ENCODE measurements at regions not wholly inside any gene's neighbourhood (a gene's known extent, or its start where the extent isn't known, plus 50 kb on each side); places are given as distances from the start of the nearest gene placed in this dataset.

DNA sequence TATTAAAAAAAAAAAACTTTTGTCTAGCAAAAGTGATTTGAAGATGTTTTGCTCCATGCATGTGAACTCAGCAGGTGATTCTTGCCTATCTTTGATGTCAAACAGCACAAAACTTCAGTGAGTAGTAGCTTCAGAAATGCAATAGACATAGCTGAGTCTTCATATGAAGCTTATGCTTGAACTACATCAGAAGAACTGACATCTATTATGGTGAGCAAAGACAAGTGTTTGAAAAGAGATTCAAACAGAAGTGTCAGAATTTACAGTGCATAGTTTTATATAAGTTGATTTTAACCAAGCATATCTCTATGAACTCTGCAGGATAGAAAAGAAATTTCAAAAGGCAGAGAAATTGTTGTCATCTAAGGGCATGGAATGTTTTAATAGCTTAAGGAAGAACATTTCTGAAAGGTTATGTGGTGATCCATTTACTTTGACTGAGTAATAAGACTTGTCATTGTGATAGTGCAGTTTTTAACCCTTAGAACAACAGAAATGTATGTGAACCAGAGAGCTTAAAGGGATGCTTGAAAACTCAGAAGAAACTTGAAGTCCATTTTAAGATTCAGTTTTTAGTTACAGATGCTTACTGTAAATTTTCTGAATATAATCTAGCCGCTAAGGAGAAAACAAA is 351.4 kb downstream of the MDFIC start:
- no peaks in the 10 kb centered on the region for H3K9me1 ChIP-seq (replicated peaks; ENCODE audit: control insufficient read depth, extremely low read depth, insufficient read depth, low read length)
- ChIA-PET POLR2A (no interaction called here), CTCF (no interaction called here)
- no peaks in the 10 kb centered on the region for H3K4me1 ChIP-seq (ENCODE audit: control insufficient read depth, extremely low read depth, insufficient read depth, low read length)
- no peaks in the 10 kb centered on the region for H4K20me1 ChIP-seq (replicated peaks; ENCODE audit: control insufficient read depth, extremely low read depth, insufficient read depth, low read length)
- intact Hi-C loops (cut with micrococcal nuclease): no loop called here
- no peak overlapping the region for H2AFZ ChIP-seq (ENCODE audit: low read depth, low read length)
- no peaks in the 10 kb centered on the region for H3K9me3 ChIP-seq (replicated peaks; ENCODE audit: control insufficient read depth, insufficient read depth, low read length)
- no peaks in the 10 kb centered on the region for H3K36me3 ChIP-seq (ENCODE audit: control insufficient read depth in 2 of 2, extremely low read depth in 1 of 2, insufficient read depth in 2 of 2, low read length in 2 of 2)
- H3K4me3 ChIP-seq (replicated peaks in 1 of 3; ENCODE audit: insufficient read depth in 1 of 3, low read depth in 1 of 3, low read length in 3 of 3): no peak overlapping the region
- H3K9ac ChIP-seq (replicated peaks; ENCODE audit: extremely low read depth, insufficient read depth, low read length): no peak overlapping the region
- DNase-seq (ENCODE audit: low read depth, low spot score): no peak
- peaks cover 0 to 3% of the 10 kb centered on the region in 2 experiments for H3K27me3 ChIP-seq (ENCODE audit: control insufficient read depth in 2 of 2, insufficient read depth in 2 of 2, low read length in 2 of 2)
- H3K79me2 ChIP-seq (ENCODE audit: control insufficient read depth, insufficient read depth, low read length): no peaks in the 10 kb centered on the region
- no peak for TF ChIP-seq MYC (IDR thresholded peaks at IDR 0.05; ENCODE audit: low read depth, low read length)
- TF ChIP-seq, protein P1, sequence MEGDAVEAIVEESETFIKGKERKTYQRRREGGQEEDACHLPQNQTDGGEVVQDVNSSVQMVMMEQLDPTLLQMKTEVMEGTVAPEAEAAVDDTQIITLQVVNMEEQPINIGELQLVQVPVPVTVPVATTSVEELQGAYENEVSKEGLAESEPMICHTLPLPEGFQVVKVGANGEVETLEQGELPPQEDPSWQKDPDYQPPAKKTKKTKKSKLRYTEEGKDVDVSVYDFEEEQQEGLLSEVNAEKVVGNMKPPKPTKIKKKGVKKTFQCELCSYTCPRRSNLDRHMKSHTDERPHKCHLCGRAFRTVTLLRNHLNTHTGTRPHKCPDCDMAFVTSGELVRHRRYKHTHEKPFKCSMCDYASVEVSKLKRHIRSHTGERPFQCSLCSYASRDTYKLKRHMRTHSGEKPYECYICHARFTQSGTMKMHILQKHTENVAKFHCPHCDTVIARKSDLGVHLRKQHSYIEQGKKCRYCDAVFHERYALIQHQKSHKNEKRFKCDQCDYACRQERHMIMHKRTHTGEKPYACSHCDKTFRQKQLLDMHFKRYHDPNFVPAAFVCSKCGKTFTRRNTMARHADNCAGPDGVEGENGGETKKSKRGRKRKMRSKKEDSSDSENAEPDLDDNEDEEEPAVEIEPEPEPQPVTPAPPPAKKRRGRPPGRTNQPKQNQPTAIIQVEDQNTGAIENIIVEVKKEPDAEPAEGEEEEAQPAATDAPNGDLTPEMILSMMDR (IDR thresholded peaks at IDR 0.05; ENCODE audit: extremely low read depth in 1 of 2, insufficient read depth in 1 of 2, low read depth in 1 of 2, low read length in 2 of 2): no peak
- no peak for TF ChIP-seq EZH2 (IDR thresholded peaks at IDR 0.05; ENCODE audit: borderline replicate concordance, low read depth, low read length, severe bottlenecking)
- TF ChIP-seq POLR2AphosphoS5 (IDR thresholded peaks at IDR 0.05; ENCODE audit: insufficient read depth, low read depth, low read length): no peak
- TF ChIP-seq FOS (IDR thresholded peaks at IDR 0.05; ENCODE audit: borderline replicate concordance, insufficient read depth, low read length): no peak
- no peak for TF ChIP-seq JUN (IDR thresholded peaks at IDR 0.05; ENCODE audit: borderline replicate concordance, insufficient read depth, insufficient read length, low read depth)
- no peak for TF ChIP-seq POLR2A (IDR thresholded peaks at IDR 0.05; ENCODE audit: low read depth, low read length)
- TF ChIP-seq MAX (IDR thresholded peaks at IDR 0.05; ENCODE audit: insufficient read depth, insufficient read length): no peak
- no peak for TF ChIP-seq GATA2 (IDR thresholded peaks at IDR 0.05; ENCODE audit: insufficient read depth, insufficient read length, low read depth, low read length)
- no peak for FAIRE-seq
- dilution Hi-C loops (cut with MboI; ENCODE audit: extremely low pct_ligation_motif_present, low sequenced_read_pairs): no loop called here
- BruUV-seq (replicated peaks): no TSS peak
- no peak overlapping the region for H3K4me2 ChIP-seq (ENCODE audit: insufficient read depth, low read length)
- H3K27ac ChIP-seq (ENCODE audit: insufficient read depth, low read depth, low read length): no peak overlapping the region

Measured in endothelial cell of umbilical vein (primary cell).